Left hindlimb (tissue), 1 donor: ENCODE measurements at regions not wholly inside any gene's neighbourhood (a gene's known extent, or its start where the extent isn't known, plus 50 kb on each side); places are given as distances from the start of the nearest gene placed in this dataset.
A peak's percentile ranks its signal among the peaks of the same experiment; 100 is the strongest.

Source experiments
- DNase-seq: peaks from one replicate; pipeline ENCODE4 v3.0.0-alpha.2; 2018

GRCh38 chr13:82766732-82767321 lies 1115.4 kb downstream of the SLITRK1 start:
- no peak for DNase-seq

- no peak for DNase-seq
Measured at GRCh38 chr13:82758044-82758443, 1124.2 kb downstream of the SLITRK1 start.

GRCh38 chr13:82751206-82751605 lies 1131.1 kb downstream of the SLITRK1 start:
- DNase-seq = no peak

GRCh38 chr13:82749551-82749950 lies 1132.7 kb downstream of the SLITRK1 start:
- DNase-seq = no peak

- DNase-seq = no peak
Measured at GRCh38 chr13:82747958-82748357, 1134.3 kb downstream of the SLITRK1 start.

GRCh38 chr13:82747291-82747690 lies 1135.0 kb downstream of the SLITRK1 start:
- no peak for DNase-seq

- no peak for DNase-seq
Measured at GRCh38 chr13:82740442-82740841, 1141.8 kb downstream of the SLITRK1 start.

GRCh38 chr13:82739881-82740280 lies 1142.4 kb downstream of the SLITRK1 start:
- DNase-seq = no peak

GRCh38 chr13:82729401-82729800 lies 1152.9 kb downstream of the SLITRK1 start:
- DNase-seq = no peak

- peak; percentile 21 for DNase-seq
Measured at GRCh38 chr13:82720986-82721385, 1161.3 kb downstream of the SLITRK1 start.

GRCh38 chr13:82719987-82720386 lies 1162.3 kb downstream of the SLITRK1 start:
- DNase-seq = no peak

GRCh38 chr13:82717249-82717648 lies 1165.0 kb downstream of the SLITRK1 start:
- no peak for DNase-seq

GRCh38 chr13:82713687-82714405 lies 1168.4 kb downstream of the SLITRK1 start:
- DNase-seq = no peak

GRCh38 chr13:82702513-82702912 lies 1179.8 kb downstream of the SLITRK1 start:
- DNase-seq = no peak

- DNase-seq = no peak
Measured at GRCh38 chr13:82701020-82701419, 1181.3 kb downstream of the SLITRK1 start.

- DNase-seq = no peak
Measured at GRCh38 chr13:82698941-82699340, 1183.3 kb downstream of the SLITRK1 start.

- DNase-seq = no peak
Measured at GRCh38 chr13:82698383-82698782, 1183.9 kb downstream of the SLITRK1 start.

GRCh38 chr13:82693607-82694006 lies 1188.7 kb downstream of the SLITRK1 start:
- DNase-seq = no peak

- no peak for DNase-seq
Measured at GRCh38 chr13:82688400-82688994, 1193.8 kb downstream of the SLITRK1 start.

GRCh38 chr13:82687884-82688283 lies 1194.4 kb downstream of the SLITRK1 start:
- DNase-seq = no peak

GRCh38 chr13:82681535-82681934 lies 1200.7 kb downstream of the SLITRK1 start:
- DNase-seq = no peak

- no peak for DNase-seq
Measured at GRCh38 chr13:82678052-82678451, 1204.2 kb downstream of the SLITRK1 start.

- DNase-seq = no peak
Measured at GRCh38 chr13:82675024-82675423, 1207.2 kb downstream of the SLITRK1 start.

- no peak for DNase-seq
Measured at GRCh38 chr13:82674546-82674945, 1207.7 kb downstream of the SLITRK1 start.
